ENCODE measurements at regions not wholly inside any gene's neighbourhood (a gene's known extent, or its start where the extent isn't known, plus 50 kb on each side); places are given as distances from the start of the nearest gene placed in this dataset.

DNA sequence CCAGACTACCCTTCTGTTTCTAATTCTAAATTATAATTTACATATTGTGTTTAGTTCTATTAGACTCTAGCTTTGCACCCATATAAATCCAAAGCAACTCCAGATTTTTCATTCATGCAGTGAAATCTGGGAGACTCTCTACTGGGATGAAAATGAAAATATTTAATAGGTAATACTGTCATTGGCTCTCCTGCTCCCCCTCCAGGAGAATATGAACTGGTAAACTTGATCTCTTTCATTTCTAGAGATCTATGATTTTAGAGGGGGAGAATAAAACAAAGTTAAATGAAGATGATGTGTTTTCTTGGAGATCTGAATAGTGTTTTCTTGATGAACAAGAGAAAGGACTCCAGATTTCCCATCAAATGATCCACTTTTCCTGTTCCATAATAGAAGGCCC lies 104.3 kb upstream of the TMCC3 start:
- Histone ChIP-seq H3K36me3 (ENCODE audit: control insufficient read depth, insufficient read depth, low read length) (no peaks in the 10 kb centered on the region), H3K27ac (ENCODE audit: low read depth, low read length) (no peak overlapping the region), H3K4me3 (ENCODE audit: low read length) (no peak overlapping the region), H3K27me3 (ENCODE audit: control insufficient read depth, insufficient read depth, low read length) (no peaks in the 10 kb centered on the region), H3K4me1 (ENCODE audit: control insufficient read depth, insufficient read depth, low read length) (no peaks in the 10 kb centered on the region), H3K9ac (ENCODE audit: low read length) (no peak overlapping the region)

- H3K4me3 ChIP-seq (ENCODE audit: low read length): no peak overlapping the region
- no peaks in the 10 kb centered on the region for H3K4me1 ChIP-seq (ENCODE audit: control insufficient read depth, insufficient read depth, low read length)
- no peak overlapping the region for H3K9ac ChIP-seq (ENCODE audit: low read length)
- H3K27ac ChIP-seq (ENCODE audit: low read depth, low read length): no peak overlapping the region
- H3K27me3 ChIP-seq (ENCODE audit: control insufficient read depth, insufficient read depth, low read length): no peaks in the 10 kb centered on the region
- H3K36me3 ChIP-seq (ENCODE audit: control insufficient read depth, insufficient read depth, low read length): no peaks in the 10 kb centered on the region
These were observed 102.8 kb upstream of the TMCC3 start for GRCh38 chr12:94753036-94753679.

DNA sequence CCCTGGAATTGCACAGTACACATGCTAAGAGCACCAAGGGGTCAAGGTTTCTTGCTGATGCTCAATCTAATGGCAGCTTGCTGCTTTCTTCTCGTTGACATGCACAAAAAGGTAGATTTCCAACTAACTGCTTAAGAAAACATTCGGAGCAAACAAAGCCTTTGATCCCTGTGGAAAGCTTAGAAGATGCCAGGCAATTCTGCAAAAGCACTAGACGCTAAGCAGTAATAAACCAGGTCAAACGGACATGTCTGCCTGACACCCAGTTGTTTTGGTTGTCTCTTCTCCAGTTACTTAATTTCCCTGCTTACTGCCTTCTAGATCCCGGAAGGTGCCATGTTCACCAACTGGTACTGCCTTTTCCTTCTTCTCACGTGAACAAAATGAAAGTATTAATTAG lies 100.5 kb upstream of the TMCC3 start:
- Histone ChIP-seq H3K36me3 (ENCODE audit: control insufficient read depth, insufficient read depth, low read length) (no peaks in the 10 kb centered on the region), H3K9ac (ENCODE audit: low read length) (no peak overlapping the region), H3K27ac (ENCODE audit: low read depth, low read length) (no peak overlapping the region), H3K4me3 (ENCODE audit: low read length) (no peak overlapping the region), H3K4me1 (ENCODE audit: control insufficient read depth, insufficient read depth, low read length) (no peaks in the 10 kb centered on the region), H3K27me3 (ENCODE audit: control insufficient read depth, insufficient read depth, low read length) (no peaks in the 10 kb centered on the region)

- Histone ChIP-seq H3K36me3 (ENCODE audit: control insufficient read depth, insufficient read depth, low read length) (no peaks in the 10 kb centered on the region), H3K27me3 (ENCODE audit: control insufficient read depth, insufficient read depth, low read length) (no peaks in the 10 kb centered on the region), H3K4me1 (ENCODE audit: control insufficient read depth, insufficient read depth, low read length) (no peaks in the 10 kb centered on the region), H3K9ac (ENCODE audit: low read length) (no peak overlapping the region), H3K27ac (ENCODE audit: low read depth, low read length) (no peak overlapping the region), H3K4me3 (ENCODE audit: low read length) (no peak overlapping the region)
These were observed 99.5 kb upstream of the TMCC3 start for GRCh38 chr12:94749890-94750289.

- Histone ChIP-seq H3K4me3 (ENCODE audit: low read length) (no peak overlapping the region), H3K9ac (ENCODE audit: low read length) (no peak overlapping the region), H3K27me3 (ENCODE audit: control insufficient read depth, insufficient read depth, low read length) (no peaks in the 10 kb centered on the region), H3K4me1 (ENCODE audit: control insufficient read depth, insufficient read depth, low read length) (no peaks in the 10 kb centered on the region), H3K27ac (ENCODE audit: low read depth, low read length) (no peak overlapping the region), H3K36me3 (ENCODE audit: control insufficient read depth, insufficient read depth, low read length) (no peaks in the 10 kb centered on the region)
These were observed 99.1 kb upstream of the TMCC3 start for GRCh38 chr12:94749455-94749854.

GRCh38 chr12:94748726-94749421 lies 98.5 kb upstream of the TMCC3 start:
- H3K27ac ChIP-seq (ENCODE audit: low read depth, low read length): no peak overlapping the region
- H3K36me3 ChIP-seq (ENCODE audit: control insufficient read depth, insufficient read depth, low read length): no peaks in the 10 kb centered on the region
- no peak overlapping the region for H3K9ac ChIP-seq (ENCODE audit: low read length)
- no peaks in the 10 kb centered on the region for H3K4me1 ChIP-seq (ENCODE audit: control insufficient read depth, insufficient read depth, low read length)
- no peak overlapping the region for H3K4me3 ChIP-seq (ENCODE audit: low read length)
- H3K27me3 ChIP-seq (ENCODE audit: control insufficient read depth, insufficient read depth, low read length): no peaks in the 10 kb centered on the region

- Histone ChIP-seq H3K9ac (ENCODE audit: low read length) (no peak overlapping the region), H3K4me1 (ENCODE audit: control insufficient read depth, insufficient read depth, low read length) (no peaks in the 10 kb centered on the region), H3K4me3 (ENCODE audit: low read length) (no peak overlapping the region), H3K27ac (ENCODE audit: low read depth, low read length) (no peak overlapping the region), H3K27me3 (ENCODE audit: control insufficient read depth, insufficient read depth, low read length) (no peaks in the 10 kb centered on the region), H3K36me3 (ENCODE audit: control insufficient read depth, insufficient read depth, low read length) (no peaks in the 10 kb centered on the region)
These were observed 95.2 kb upstream of the TMCC3 start for GRCh38 chr12:94745562-94745961.

DNA sequence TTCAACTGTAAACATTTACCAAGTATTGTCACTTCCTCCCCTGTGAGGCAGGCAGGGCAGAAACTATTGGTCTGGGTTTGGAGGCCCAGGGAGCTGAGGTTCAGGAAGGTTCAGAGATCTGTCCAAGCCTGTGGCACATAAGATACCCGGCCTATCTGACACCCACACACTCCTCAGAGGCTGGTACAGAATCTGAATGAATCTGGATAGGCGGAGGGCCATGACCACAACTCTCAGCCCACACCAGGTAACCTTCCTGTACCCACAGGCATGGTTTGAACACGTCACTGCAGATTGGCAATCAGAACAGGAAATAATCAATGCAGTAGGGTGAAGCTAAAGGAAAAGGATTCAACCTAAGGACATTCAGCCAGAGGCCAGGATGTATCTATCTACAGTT lies 92.8 kb upstream of the TMCC3 start:
- Histone ChIP-seq H3K27ac (ENCODE audit: low read depth, low read length) (no peak overlapping the region), H3K9ac (ENCODE audit: low read length) (no peak overlapping the region), H3K27me3 (ENCODE audit: control insufficient read depth, insufficient read depth, low read length) (no peaks in the 10 kb centered on the region), H3K36me3 (ENCODE audit: control insufficient read depth, insufficient read depth, low read length) (no peaks in the 10 kb centered on the region), H3K4me1 (ENCODE audit: control insufficient read depth, insufficient read depth, low read length) (no peaks in the 10 kb centered on the region), H3K4me3 (ENCODE audit: low read length) (no peak overlapping the region)

GRCh38 chr12:94740601-94741362 lies 90.4 kb upstream of the TMCC3 start:
- Histone ChIP-seq H3K36me3 (ENCODE audit: control insufficient read depth, insufficient read depth, low read length) (no peaks in the 10 kb centered on the region), H3K27ac (ENCODE audit: low read depth, low read length) (no peak overlapping the region), H3K27me3 (ENCODE audit: control insufficient read depth, insufficient read depth, low read length) (no peaks in the 10 kb centered on the region), H3K4me3 (ENCODE audit: low read length) (no peak overlapping the region), H3K4me1 (ENCODE audit: control insufficient read depth, insufficient read depth, low read length) (no peaks in the 10 kb centered on the region), H3K9ac (ENCODE audit: low read length) (no peak overlapping the region)

DNA sequence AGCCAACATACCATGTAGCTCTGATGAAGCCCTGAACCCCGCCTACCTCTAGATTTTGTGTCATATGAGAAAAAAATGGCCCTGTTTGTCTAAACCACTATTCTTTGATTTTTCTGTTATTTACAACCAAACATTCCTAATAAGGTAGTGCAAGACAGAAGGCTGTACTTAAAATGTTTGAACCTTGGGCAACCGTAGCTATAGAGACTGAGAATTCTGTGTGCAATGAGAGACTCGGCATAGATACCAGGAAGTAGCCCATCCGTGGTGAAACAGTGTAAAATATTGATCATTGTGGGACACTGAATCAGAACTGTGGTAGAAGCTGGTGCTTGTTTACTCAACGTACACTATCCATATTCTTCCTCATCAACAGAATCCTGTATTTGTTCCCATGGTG lies 86.5 kb upstream of the TMCC3 start:
- no peak overlapping the region for H3K27ac ChIP-seq (ENCODE audit: low read depth, low read length)
- H3K9ac ChIP-seq (ENCODE audit: low read length): no peak overlapping the region
- no peaks in the 10 kb centered on the region for H3K36me3 ChIP-seq (ENCODE audit: control insufficient read depth, insufficient read depth, low read length)
- no peaks in the 10 kb centered on the region for H3K27me3 ChIP-seq (ENCODE audit: control insufficient read depth, insufficient read depth, low read length)
- H3K4me1 ChIP-seq (ENCODE audit: control insufficient read depth, insufficient read depth, low read length): no peaks in the 10 kb centered on the region
- H3K4me3 ChIP-seq (ENCODE audit: low read length): no peak overlapping the region

DNA sequence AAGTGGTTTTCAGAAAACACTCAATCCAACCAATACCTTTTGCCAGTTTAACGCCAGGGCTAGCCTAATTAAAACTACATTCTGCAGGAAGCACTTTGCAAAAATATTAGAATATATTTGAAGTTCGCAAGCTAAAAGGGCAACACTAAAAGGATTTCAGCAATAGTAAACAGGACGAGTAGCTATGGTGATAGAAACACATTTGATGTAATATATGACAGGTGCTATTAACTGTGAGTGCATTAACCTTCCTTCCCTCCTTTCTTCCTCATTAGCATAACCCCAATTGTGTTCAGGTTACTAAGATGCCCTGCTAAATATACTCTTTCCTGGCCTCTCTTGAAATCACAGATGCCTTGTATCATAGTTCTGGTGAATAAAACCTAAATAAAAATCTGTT lies 85.6 kb upstream of the TMCC3 start:
- Histone ChIP-seq H3K9ac (ENCODE audit: low read length) (no peak overlapping the region), H3K4me1 (ENCODE audit: control insufficient read depth, insufficient read depth, low read length) (no peaks in the 10 kb centered on the region), H3K27ac (ENCODE audit: low read depth, low read length) (no peak overlapping the region), H3K36me3 (ENCODE audit: control insufficient read depth, insufficient read depth, low read length) (no peaks in the 10 kb centered on the region), H3K27me3 (ENCODE audit: control insufficient read depth, insufficient read depth, low read length) (no peaks in the 10 kb centered on the region), H3K4me3 (ENCODE audit: low read length) (no peak overlapping the region)

- H3K27ac ChIP-seq (ENCODE audit: low read depth, low read length): no peak overlapping the region
These were observed 83.4 kb upstream of the TMCC3 start for GRCh38 chr12:94733727-94734126.

More at GRCh38 chr12:94733727-94734126, 83.4 kb upstream of the TMCC3 start:
- Histone ChIP-seq H3K27me3 (ENCODE audit: control insufficient read depth, insufficient read depth, low read length) (no peaks in the 10 kb centered on the region), H3K4me3 (ENCODE audit: low read length) (no peak overlapping the region), H3K36me3 (ENCODE audit: control insufficient read depth, insufficient read depth, low read length) (no peaks in the 10 kb centered on the region), H3K4me1 (ENCODE audit: control insufficient read depth, insufficient read depth, low read length) (no peaks in the 10 kb centered on the region), H3K9ac (ENCODE audit: low read length) (no peak overlapping the region)
